MV-4-11 (cell line): ENCODE measurements at regions not wholly inside any gene's neighbourhood (a gene's known extent, or its start where the extent isn't known, plus 50 kb on each side); places are given as distances from the start of the nearest gene placed in this dataset.
A peak's percentile ranks its signal among the peaks of the same experiment; 100 is the strongest.

Source experiments
- DNase-seq: peaks from one replicate; lab custom pipeline; 2025; lab: John Stamatoyannopoulos, UW

- DNase-seq: peak; percentile 54
Measured at GRCh38 chr17:14813649-14814370, 451.3 kb downstream of the PMP22 start.

GRCh38 chr17:14808425-14808824 lies 456.7 kb downstream of the PMP22 start:
- no peak for DNase-seq

GRCh38 chr17:14805348-14805747 lies 459.8 kb downstream of the PMP22 start:
- peak; percentile 29 for DNase-seq

GRCh38 chr17:14803826-14804225 lies 461.3 kb downstream of the PMP22 start:
- peak; percentile 14 for DNase-seq

- no peak for DNase-seq
Measured at GRCh38 chr17:14797801-14798200, 467.3 kb downstream of the PMP22 start.

DNA sequence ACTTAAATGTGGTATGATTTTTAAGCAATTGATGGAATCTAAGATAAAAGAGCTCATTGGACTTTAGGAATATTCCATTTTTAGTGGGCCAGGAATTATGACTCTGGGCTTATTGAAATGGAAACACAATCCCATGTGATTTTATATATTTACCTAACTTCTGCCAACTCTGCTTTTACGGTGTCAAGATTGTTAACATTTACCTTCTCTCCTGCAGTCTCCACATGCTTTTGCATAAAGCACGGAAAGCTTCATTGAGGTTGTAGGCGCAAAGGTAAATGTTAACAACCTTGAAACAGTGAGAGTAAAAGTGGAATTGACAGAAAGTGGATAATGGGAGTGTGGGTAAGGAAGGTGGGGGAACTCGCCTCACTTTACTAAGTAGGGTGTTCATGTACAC lies 468.1 kb downstream of the PMP22 start:
- no peak for DNase-seq

DNA sequence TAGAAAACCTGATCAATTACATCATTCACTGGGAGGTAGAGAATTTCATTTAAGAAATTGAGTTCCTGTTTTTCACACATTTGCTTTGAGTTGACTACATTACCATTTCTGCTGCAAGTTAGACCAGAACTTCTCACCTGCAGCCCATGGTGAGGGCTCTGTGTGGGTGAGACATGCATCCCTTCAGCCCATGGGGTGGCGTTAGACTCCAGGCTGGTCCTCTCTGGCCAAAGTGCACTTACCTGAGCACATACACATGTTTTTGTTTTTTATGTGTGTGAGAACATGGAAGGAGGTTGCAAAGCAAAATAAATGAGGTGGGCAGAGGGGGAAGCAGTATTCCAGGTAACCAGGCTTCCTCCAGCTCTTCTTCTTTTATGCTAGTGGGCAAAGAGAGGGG lies 470.2 kb downstream of the PMP22 start:
- DNase-seq: peak; percentile 14

- no peak for DNase-seq
Measured at GRCh38 chr17:14793237-14793636, 471.9 kb downstream of the PMP22 start.

GRCh38 chr17:14792746-14793145 lies 472.4 kb downstream of the PMP22 start:
- no peak for DNase-seq

- no peak for DNase-seq
Measured at GRCh38 chr17:14791221-14791620, 473.9 kb downstream of the PMP22 start.

DNA sequence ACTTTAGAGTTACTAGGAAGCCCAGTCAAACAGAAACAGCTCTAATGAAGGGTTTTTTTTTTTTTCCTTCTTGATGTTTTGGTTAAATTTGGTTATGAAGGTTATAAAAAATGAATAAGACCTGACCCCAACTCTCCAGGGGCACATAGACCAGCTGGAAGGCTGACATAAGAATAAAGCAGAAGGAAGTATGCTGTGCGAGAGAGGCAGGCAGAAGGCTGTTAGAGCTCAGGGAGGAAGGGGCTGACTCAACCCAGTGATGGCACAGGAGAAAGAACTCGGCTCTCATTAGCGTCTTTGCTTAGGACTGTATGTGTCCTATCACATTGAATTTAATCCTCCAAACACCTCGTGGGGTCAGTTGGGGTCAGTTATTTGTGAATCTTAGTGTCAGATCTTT lies 474.6 kb downstream of the PMP22 start:
- peak; percentile 58 for DNase-seq

DNA sequence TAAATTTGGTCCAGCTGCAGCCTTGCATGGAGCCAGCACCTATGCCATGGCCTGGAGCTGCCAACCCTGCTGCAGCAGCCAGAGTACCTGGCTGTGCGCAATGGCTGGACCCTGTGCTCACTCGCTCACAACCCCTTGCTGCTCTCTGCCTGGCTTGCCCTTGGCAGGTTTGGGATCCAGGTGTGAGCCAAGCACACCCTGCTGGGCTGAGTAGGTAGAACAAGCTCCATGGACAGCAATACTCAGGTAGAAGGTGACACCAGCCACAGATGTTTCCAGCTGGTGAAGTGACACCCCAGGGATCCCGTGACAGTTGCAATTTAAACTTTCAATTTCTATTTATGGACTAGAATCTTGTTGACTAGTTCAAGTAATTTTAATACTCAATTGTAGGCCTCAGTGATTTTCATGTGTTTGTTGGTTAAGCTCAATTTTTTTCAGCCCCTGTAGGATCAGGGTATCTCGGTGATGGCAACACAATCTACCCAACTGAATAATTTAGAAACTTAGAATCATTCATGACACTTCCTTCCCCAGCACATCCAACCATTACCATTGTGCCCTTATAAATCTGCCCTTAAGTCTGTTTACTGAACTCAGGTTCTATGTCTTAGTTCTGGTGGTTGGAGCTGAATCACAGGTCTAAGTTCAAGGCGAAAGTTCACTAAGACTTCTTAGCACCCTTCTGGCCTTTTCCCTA lies 480.0 kb downstream of the PMP22 start:
- no peak for DNase-seq

- no peak for DNase-seq
Measured at GRCh38 chr17:14781123-14781522, 480.2 kb downstream of the HS3ST3B1 start.

- DNase-seq: no peak
Measured at GRCh38 chr17:14780097-14780651, 479.3 kb downstream of the HS3ST3B1 start.

DNA sequence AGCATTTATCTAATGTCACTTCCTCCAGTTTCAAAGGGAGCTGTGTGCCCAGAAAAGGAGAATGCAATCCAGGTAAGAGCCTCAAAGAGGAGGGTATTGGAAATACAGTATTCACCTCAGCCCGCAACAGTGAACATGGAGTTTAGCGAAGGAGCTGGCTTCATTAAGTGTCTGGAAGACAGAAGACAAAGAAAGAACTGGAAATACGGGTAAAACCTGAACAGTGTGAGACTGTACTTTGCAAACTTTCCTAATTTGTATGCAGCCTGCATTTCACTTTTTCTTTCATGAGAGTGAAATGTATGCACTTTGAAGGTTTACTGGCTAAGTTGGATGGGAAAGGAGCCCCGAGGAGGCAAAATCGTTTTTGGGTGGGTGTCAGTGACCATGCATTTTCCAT lies 478.4 kb downstream of the HS3ST3B1 start:
- no peak for DNase-seq

GRCh38 chr17:14777291-14777690 lies 476.4 kb downstream of the HS3ST3B1 start:
- no peak for DNase-seq

- no peak for DNase-seq
Measured at GRCh38 chr17:14776791-14777190, 475.9 kb downstream of the HS3ST3B1 start.

DNA sequence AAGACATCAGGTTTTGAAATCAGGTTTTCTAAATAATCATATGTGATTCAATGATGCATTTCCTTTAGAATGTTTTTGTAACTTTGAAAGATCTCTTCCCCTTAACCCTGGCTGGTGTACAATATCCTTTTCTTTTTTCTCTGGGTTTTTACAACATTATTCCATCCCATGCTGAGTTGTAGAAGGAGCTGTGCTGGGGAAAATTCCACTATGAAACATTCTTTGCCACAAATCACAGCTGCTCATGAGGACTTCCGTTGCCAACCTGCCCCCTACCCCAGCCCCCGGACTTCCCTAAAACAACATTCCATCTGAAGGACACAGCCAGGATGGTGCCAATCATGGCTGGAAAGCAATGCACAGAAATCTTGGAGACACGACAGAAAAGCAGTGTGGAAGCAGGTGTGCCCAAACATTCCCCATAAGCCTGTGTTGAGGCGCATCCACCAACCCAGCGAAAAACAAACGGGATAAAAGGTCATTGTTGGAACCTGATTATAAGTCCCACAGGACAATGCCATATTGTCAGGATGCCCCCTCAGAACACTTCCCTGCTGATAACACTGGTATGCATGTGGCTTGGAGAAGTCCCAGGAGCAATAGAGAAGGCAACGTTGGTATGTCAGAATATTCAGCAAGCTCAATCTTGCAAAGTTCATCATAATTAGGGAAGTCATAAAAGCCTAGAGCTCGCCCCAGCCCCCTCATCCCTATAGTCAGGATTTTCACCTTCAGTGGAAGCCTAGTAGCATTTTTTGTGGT lies 475.0 kb downstream of the HS3ST3B1 start:
- DNase-seq: no peak

DNA sequence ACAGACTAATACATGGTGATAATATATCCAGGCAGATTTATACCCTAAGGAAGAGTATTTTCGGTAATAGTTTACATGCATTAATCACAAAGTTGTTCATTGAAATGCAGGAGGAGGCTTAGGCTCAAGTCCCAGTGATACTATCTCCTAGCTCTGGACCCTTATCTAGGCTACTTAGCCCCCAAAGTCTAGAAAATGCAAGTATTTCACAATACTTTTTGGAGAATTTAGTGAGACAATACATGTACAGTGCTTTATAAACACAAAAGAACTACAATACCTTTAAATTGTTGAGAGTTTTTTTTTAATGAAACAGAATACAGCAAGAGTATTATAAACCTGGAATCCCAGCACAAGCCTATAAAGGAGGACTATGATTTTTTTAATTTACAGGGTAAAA lies 473.9 kb downstream of the HS3ST3B1 start:
- DNase-seq: no peak

DNA sequence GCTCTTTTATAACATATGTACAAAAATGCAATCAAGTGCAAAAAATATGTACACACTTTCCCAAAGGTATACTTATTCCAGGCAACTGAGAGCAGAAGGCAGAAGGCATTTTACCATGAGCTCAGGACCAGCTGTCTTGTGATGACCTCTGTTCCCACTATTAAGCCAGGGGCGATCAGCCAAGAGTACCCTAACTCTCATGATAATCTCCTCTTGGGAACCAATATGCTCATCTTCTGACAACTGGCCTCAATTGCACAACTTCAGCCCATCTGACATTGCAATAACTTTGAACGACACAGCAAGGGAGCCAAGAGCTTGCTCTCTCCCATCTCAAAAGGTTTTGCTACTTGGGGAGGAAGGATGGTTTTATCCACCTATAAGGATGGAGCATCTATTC lies 471.9 kb downstream of the HS3ST3B1 start:
- peak; percentile 19 for DNase-seq

DNA sequence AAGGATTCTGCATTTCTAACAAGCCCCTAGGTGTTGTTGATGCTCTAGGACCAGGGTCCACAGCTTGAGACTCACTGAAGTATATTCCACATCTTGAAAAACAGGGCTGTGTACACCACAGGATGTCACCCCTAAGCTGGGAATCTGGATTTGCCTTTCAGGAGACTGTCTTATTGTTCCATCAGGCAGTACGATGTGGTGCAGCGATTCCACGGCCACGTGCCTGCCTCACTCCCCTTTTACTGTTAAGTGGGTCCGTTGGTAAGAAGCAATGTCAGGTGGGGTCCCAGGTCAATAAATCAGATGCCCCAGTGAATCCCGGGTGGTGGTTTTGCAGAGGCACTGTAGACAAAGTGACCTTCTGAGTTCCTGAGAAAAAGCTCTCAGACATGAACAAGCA lies 470.7 kb downstream of the HS3ST3B1 start:
- DNase-seq: no peak

DNA sequence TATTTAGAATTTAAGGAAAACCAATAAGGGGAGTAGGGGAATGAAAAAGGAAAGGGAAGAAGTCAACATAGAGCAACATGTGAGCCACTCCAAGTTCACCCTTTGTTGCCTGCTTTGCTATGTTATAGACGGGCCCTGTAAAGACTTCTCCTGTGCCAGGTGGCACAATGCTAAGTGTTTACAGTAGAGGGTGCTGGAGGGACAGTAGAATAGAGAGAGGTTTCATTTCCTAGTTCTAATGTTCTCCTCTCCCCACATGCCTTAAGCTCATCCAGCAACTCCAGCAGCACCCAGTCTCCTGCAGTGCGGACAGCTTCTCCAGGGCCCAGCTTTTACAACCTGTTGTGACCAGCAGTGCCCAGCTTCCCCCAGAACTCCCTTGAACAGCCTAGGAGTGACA lies 468.0 kb downstream of the HS3ST3B1 start:
- peak; percentile 70 for DNase-seq
